Colonic mucosa (tissue), 4 donors: ENCODE measurements at regions not wholly inside any gene's neighbourhood (a gene's known extent, or its start where the extent isn't known, plus 50 kb on each side); places are given as distances from the start of the nearest gene placed in this dataset.

Experiments
- DNase-seq: peaks from one replicate; pipeline ENCODE4 v3.0.0-alpha.2; 2020
- H3K27ac ChIP-seq: fragments of 200-600 bp; one replicate; pipeline ENCODE4 v1.8.0; 2021
- H3K27me3 ChIP-seq: fragments of 200-600 bp; one replicate; pipeline ENCODE4 v1.8.0; 2021
- H3K36me3 ChIP-seq: fragments of 200-600 bp; one replicate; pipeline ENCODE4 v1.8.0; 2021
- H3K4me1 ChIP-seq: fragments of 200-600 bp; one replicate; pipeline ENCODE4 v1.8.0; 2021; ENCODE audit warnings: mild to moderate bottlenecking
- H3K4me3 ChIP-seq: fragments of 200-600 bp; one replicate; pipeline ENCODE4 v1.8.0; 2021
- H3K9ac ChIP-seq, 2 donors: one replicate each; pipeline ENCODE4 v1.7.0; 2013; ENCODE audit warnings: control low read depth in 2 of 2, low read depth in 2 of 2, low read length in 2 of 2
- H3K9me3 ChIP-seq: fragments of 200-600 bp; one replicate; pipeline ENCODE4 v1.8.0; 2021
- CTCF ChIP-seq: fragments of 200-600 bp; IDR thresholded peaks from one replicate; pipeline ENCODE4 v1.8.0; 2022; ENCODE audit warnings: antibody characterized with exemption, mild to moderate bottlenecking
- intact Hi-C: fragments of 100-400 bp; cut with DNase I; formaldehyde crosslinking; loops from one replicate; pipeline ENCODE4 v1.14.1; 2022
- donor health status: healthy.
- donor health status: DM: no; HTN: no; CAD: no.
- donor health status: DM: no; HTN: no; CAD: no.

GRCh38 chr14:35218963-35219362 lies 73.2 kb upstream of the PSMA6 start:
- Histone ChIP-seq H3K36me3 (no peaks in the 10 kb centered on the region), H3K4me3 (no peak overlapping the region), H3K9me3 (no peaks in the 10 kb centered on the region), H3K27me3 (no peaks in the 10 kb centered on the region), H3K9ac (no peak overlapping the region), H3K27ac (no peak overlapping the region), H3K4me1 (no peaks in the 10 kb centered on the region)
- no peak for TF ChIP-seq CTCF
- no peak for DNase-seq
- intact Hi-C loops: loop anchor here (5.0 kb wide), 2 partner anchors 77 to 188 kb away; no protein-coding TSS in a partner anchor

GRCh38 chr14:35220027-35220676 lies 72.0 kb upstream of the PSMA6 start:
- H3K4me1 ChIP-seq: no peaks in the 10 kb centered on the region
- no peaks in the 10 kb centered on the region for H3K27me3 ChIP-seq
- intact Hi-C loops: no loop called here
- H3K9ac ChIP-seq: no peak overlapping the region
- TF ChIP-seq CTCF: no peak
- DNase-seq: no peak
- H3K4me3 ChIP-seq: no peak overlapping the region
- no peak overlapping the region for H3K27ac ChIP-seq
- H3K36me3 ChIP-seq: no peaks in the 10 kb centered on the region
- H3K9me3 ChIP-seq: no peaks in the 10 kb centered on the region

- no peaks in the 10 kb centered on the region for H3K9me3 ChIP-seq
- intact Hi-C loops: no loop called here
- no peaks in the 10 kb centered on the region for H3K27me3 ChIP-seq
- H3K4me1 ChIP-seq: no peaks in the 10 kb centered on the region
- no peak for TF ChIP-seq CTCF
- no peak for DNase-seq
- no peak overlapping the region for H3K27ac ChIP-seq
- no peaks in the 10 kb centered on the region for H3K36me3 ChIP-seq
- no peak overlapping the region for H3K9ac ChIP-seq
- H3K4me3 ChIP-seq: no peak overlapping the region
These were observed 71.3 kb upstream of the PSMA6 start for GRCh38 chr14:35220920-35221319.

GRCh38 chr14:35221462-35221861 lies 70.7 kb upstream of the PSMA6 start:
- H3K9me3 ChIP-seq: no peaks in the 10 kb centered on the region
- no peak overlapping the region for H3K4me3 ChIP-seq
- intact Hi-C loops: no loop called here
- no peak for TF ChIP-seq CTCF
- H3K4me1 ChIP-seq: no peaks in the 10 kb centered on the region
- H3K27ac ChIP-seq: no peak overlapping the region
- no peaks in the 10 kb centered on the region for H3K27me3 ChIP-seq
- no peak for DNase-seq
- H3K9ac ChIP-seq: no peak overlapping the region
- no peaks in the 10 kb centered on the region for H3K36me3 ChIP-seq

- Histone ChIP-seq H3K4me1 (no peaks in the 10 kb centered on the region), H3K36me3 (no peaks in the 10 kb centered on the region), H3K9me3 (no peaks in the 10 kb centered on the region), H3K27ac (no peak overlapping the region), H3K27me3 (no peaks in the 10 kb centered on the region), H3K4me3 (no peak overlapping the region), H3K9ac (no peak overlapping the region)
- TF ChIP-seq CTCF: no peak
- DNase-seq: no peak
- intact Hi-C loops: no loop called here
These were observed 69.9 kb upstream of the PSMA6 start for GRCh38 chr14:35222324-35222723.
